Anterior cingulate cortex (tissue), 58 donors: ENCODE measurements at regions not wholly inside any gene's neighbourhood (a gene's known extent, or its start where the extent isn't known, plus 50 kb on each side); places are given as distances from the start of the nearest gene placed in this dataset.
"Not testable (repeated sequence)": the region's sequence is repeated elsewhere in the genome, so short reads cannot be mapped to it uniquely, and the experiment has no call there.

ENCODE experiments used
- DNase-seq, 58 donors: peaks; one replicate each; lab custom pipeline; 2025; lab: John Stamatoyannopoulos, UW

GRCh38 chr1:169044296-169044695, 62.2 kb upstream of the ATP1B1 start:
- peak in 2 of 58 donors; percentile 5 for DNase-seq

DNA sequence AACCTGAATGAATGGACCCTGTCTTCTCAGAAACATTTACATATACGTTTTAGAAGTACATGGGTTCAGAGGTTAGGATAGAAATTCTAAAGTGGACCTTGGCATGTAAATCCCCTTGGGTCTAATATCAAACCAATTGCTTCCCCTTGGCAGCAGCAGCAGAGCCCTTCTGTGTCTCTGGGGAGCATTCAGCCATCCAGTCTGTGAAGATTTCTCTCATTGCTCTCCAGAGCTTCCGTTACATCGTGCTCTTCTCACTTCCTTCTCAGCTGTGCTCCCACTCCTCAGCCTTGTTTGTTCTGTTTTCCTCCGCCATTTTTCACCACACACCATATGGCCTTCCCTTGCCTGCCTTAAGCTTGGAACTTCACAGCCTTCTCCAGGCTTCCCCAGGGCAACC, 61.5 kb upstream of the ATP1B1 start:
- DNase-seq, result no peak

DNA sequence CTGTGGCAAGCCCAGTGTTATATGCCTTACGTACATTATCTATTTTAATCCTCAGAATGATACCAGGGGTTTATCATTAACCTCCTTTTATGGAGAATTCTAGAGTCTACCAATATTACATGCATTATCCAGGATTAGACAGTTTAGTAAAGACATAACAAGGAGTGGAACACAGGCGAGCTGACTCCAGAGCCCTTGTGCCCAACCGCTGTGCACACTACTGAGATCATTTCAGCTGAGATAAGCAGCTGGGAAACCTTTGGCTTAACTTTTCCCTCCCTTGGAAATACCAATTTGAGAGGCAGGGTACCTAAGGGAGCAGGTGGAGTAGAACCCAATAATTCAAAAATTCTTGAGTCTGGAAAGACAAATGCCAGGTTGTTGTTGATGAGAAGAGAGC, 59.8 kb upstream of the ATP1B1 start:
- no peak for DNase-seq

GRCh38 chr1:169047074-169047473, 59.4 kb upstream of the ATP1B1 start:
- no peak for DNase-seq

DNA sequence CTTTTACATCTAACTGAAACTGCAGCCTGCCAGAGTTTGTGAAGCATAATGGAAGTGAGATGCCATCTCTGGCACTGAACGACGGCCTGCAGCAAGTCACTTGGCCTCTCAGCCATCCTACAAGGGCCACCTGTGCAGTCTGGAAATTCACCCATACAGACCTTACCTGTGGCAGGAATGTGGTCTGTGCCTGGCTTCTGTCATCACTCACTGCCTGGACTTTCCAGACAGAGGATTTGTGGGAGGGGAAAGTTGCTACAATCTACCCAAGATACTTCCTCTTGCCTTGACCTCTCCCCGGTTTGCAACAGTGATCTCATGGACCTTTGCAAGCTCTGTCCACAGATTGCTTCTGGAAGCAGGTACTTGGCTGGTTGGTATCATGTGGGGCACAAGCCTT, 58.4 kb upstream of the ATP1B1 start:
- no peak for DNase-seq

- no peak for DNase-seq
Observed at GRCh38 chr1:169049258-169049938, 57.1 kb upstream of the ATP1B1 start.

DNA sequence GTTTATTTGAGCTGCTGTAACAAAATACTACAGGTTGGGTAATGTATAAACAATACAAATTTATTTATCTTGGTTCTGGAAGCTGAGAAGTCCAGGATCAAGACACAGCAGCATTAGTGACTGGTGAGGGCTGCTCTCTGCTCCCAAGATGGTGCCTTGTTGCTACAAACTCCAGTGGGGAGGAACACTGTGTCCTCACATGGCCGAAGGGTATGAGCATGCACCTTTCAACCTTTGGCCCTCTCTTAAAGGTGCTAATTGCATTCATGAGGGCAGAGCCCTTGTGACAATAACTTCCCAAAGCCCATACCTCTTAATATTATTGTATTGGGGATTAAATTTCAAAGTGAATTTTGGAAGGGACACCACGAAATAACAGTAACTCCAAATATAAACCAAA, 55.3 kb upstream of the ATP1B1 start:
- no peak for DNase-seq

GRCh38 chr1:169052171-169052570, 54.3 kb upstream of the ATP1B1 start:
- DNase-seq, result not testable (repeated sequence)

DNA sequence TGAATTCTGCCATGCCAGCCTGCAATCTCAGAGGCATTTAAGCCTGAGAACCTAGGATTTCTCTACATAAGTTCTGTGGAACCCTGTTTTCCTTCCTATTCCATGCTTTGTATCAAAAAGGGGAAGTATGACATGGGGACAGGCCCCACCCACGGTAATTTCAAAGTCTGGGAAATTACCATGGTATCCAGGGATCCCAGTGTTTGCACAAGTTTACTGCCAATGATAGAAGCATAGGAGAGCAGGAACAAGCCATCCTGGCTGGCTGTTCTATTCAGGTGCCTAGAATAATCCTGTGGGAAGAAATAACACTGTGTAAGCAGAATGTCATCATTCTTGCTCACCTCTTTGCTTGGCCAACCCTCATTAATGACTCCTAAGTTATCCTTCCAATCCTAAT, 53.8 kb upstream of the ATP1B1 start:
- no peak for DNase-seq

DNA sequence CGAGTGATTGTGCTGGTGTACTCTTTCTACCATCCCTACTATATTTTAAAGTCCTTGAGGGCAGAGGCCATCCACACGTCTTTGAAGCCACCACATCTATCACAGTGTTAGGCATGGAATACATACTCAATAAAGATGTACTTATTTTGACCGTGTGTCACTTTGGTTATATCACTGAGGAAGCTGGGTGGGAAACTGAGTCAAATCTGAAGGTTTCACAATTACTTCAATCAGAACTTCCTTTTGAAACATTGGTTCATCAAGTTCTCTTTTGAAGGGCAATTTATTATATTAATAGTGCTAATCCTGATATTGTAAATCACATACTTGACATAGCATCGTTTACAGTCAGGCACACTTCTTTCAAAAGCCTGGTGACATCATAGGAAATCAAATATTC, 53.3 kb upstream of the ATP1B1 start:
- no peak for DNase-seq
